LNCaP clone FGC (cell line): ENCODE measurements at regions not wholly inside any gene's neighbourhood (a gene's known extent, or its start where the extent isn't known, plus 50 kb on each side); places are given as distances from the start of the nearest gene placed in this dataset.

Experiments used
- DNase-seq: peaks from one replicate; pipeline ENCODE4 v3.0.0-alpha.2; 2011; ENCODE audit warnings: low read depth
- H3K4me3 ChIP-seq: 2 replicates; pipeline ENCODE4 v1.5.1; 2011; ENCODE audit warnings: mild to moderate bottlenecking, low read depth, low read length, control low read depth
- CTCF ChIP-seq: IDR thresholded peaks from 2 replicates; pipeline ENCODE4 v1.5.1; 2012; ENCODE audit warnings: mild to moderate bottlenecking; ENCODE audit not compliant: control insufficient read depth, insufficient read depth; ENCODE audit errors: extremely low read depth

GRCh38 chr6:76422511-76423213 lies 350.2 kb upstream of the IMPG1 start:
- no peak for TF ChIP-seq CTCF
- DNase-seq = no peak
- no peak overlapping the region for H3K4me3 ChIP-seq

- no peak for TF ChIP-seq CTCF
- no peak overlapping the region for H3K4me3 ChIP-seq
- no peak for DNase-seq
These were observed 347.6 kb upstream of the IMPG1 start for GRCh38 chr6:76420094-76420493.

- H3K4me3 ChIP-seq = no peak overlapping the region
- peak; percentile 94 for DNase-seq
- TF ChIP-seq CTCF = no peak
These were observed 346.2 kb upstream of the IMPG1 start for GRCh38 chr6:76418560-76419223.

GRCh38 chr6:76416821-76417605 lies 344.6 kb upstream of the IMPG1 start:
- TF ChIP-seq CTCF = no peak
- H3K4me3 ChIP-seq = no peak overlapping the region
- peak; percentile 95 for DNase-seq

- H3K4me3 ChIP-seq = no peak overlapping the region
- TF ChIP-seq CTCF = no peak
- DNase-seq = no peak
These were observed 330.6 kb upstream of the IMPG1 start for GRCh38 chr6:76403064-76403463.

- TF ChIP-seq CTCF = no peak
- no peak for DNase-seq
- no peak overlapping the region for H3K4me3 ChIP-seq
These were observed 325.5 kb upstream of the IMPG1 start for GRCh38 chr6:76397966-76398365.
